Fibroblast of lung (primary cell): ENCODE measurements at regions not wholly inside any gene's neighbourhood (a gene's known extent, or its start where the extent isn't known, plus 50 kb on each side); places are given as distances from the start of the nearest gene placed in this dataset.

Experiments
- DNase-seq, 2 donors: peaks; one replicate each; pipeline versions ENCODE4 v3.0.0 to v3.0.0-alpha.2; 2010; ENCODE audit warnings: low read depth in 2 of 2
- H2AFZ ChIP-seq: 2 replicates; pipeline ENCODE4 v1.5.1; 2012; ENCODE audit warnings: low read length, control low read depth, inconsistent platforms
- H3K27ac ChIP-seq: 2 replicates; pipeline ENCODE4 v1.5.1; 2011; ENCODE audit warnings: low read length, control low read depth; ENCODE audit not compliant: insufficient read depth
- H3K27me3 ChIP-seq: 2 replicates; pipeline ENCODE4 v1.5.1; 2011; ENCODE audit warnings: mild to moderate bottlenecking, low read length; ENCODE audit not compliant: control insufficient read depth, insufficient read depth
- H3K36me3 ChIP-seq: 2 replicates; pipeline ENCODE4 v1.5.1; 2011; ENCODE audit warnings: low read length; ENCODE audit not compliant: control insufficient read depth, insufficient read depth
- H3K4me1 ChIP-seq: 2 replicates; pipeline ENCODE4 v1.5.1; 2011; ENCODE audit warnings: low read length; ENCODE audit not compliant: control insufficient read depth, insufficient read depth; ENCODE audit errors: extremely low read depth
- H3K4me2 ChIP-seq: 2 replicates; pipeline ENCODE4 v1.5.1; 2011; ENCODE audit warnings: low read length, control low read depth; ENCODE audit not compliant: insufficient read depth; ENCODE audit errors: extremely low read depth
- H3K4me3 ChIP-seq, 4 experiments: fragments of 200-600 bp in 1 of 4; sonication (generic) in 1 of 4; replicated peaks in 1 of 4; 2 replicates each; pipeline ENCODE4 v1.5.1; 2011 to 2016; ENCODE audit warnings: low read length in 4 of 4, low read depth in 3 of 4, mild to moderate bottlenecking in 3 of 4, control low read depth in 2 of 4, inconsistent platforms in 1 of 4, mixed read lengths in 1 of 4; ENCODE audit not compliant: insufficient read depth in 1 of 4; ENCODE audit errors: control extremely low read depth in 1 of 4
- H3K79me2 ChIP-seq: 2 replicates; pipeline ENCODE4 v1.5.1; 2012; ENCODE audit warnings: mild to moderate bottlenecking, low read length, inconsistent platforms; ENCODE audit not compliant: control insufficient read depth, insufficient read depth
- H3K9ac ChIP-seq: 2 replicates; pipeline ENCODE4 v1.5.1; 2011; ENCODE audit warnings: mild to moderate bottlenecking, low read length, control low read depth; ENCODE audit not compliant: insufficient read depth
- H3K9me3 ChIP-seq: 2 replicates; pipeline ENCODE4 v1.5.1; 2012; ENCODE audit warnings: low read depth, low read length; ENCODE audit not compliant: control insufficient read depth, insufficient read depth
- H4K20me1 ChIP-seq: 2 replicates; pipeline ENCODE4 v1.5.1; 2011; ENCODE audit warnings: low read length; ENCODE audit not compliant: control insufficient read depth, insufficient read depth; ENCODE audit errors: extremely low read depth
- EZH2 ChIP-seq: IDR thresholded peaks from 2 replicates; pipeline ENCODE4 v1.5.1; 2012; ENCODE audit warnings: low read length, control low read depth, mild to moderate bottlenecking; ENCODE audit errors: missing control alignments
- TF ChIP-seq, protein P1 (sequence below), 2 donors: IDR thresholded peaks in 1 of 2; conservative IDR thresholded peaks in 1 of 2; 1 replicate in 1 of 2; 2 replicates in 1 of 2; pipeline ENCODE4 v1.5.1; 2011 to 2012; ENCODE audit warnings: low read length in 2 of 2, control low read depth in 1 of 2, inconsistent platforms in 1 of 2, low read depth in 1 of 2, mild to moderate bottlenecking in 1 of 2

DNA sequence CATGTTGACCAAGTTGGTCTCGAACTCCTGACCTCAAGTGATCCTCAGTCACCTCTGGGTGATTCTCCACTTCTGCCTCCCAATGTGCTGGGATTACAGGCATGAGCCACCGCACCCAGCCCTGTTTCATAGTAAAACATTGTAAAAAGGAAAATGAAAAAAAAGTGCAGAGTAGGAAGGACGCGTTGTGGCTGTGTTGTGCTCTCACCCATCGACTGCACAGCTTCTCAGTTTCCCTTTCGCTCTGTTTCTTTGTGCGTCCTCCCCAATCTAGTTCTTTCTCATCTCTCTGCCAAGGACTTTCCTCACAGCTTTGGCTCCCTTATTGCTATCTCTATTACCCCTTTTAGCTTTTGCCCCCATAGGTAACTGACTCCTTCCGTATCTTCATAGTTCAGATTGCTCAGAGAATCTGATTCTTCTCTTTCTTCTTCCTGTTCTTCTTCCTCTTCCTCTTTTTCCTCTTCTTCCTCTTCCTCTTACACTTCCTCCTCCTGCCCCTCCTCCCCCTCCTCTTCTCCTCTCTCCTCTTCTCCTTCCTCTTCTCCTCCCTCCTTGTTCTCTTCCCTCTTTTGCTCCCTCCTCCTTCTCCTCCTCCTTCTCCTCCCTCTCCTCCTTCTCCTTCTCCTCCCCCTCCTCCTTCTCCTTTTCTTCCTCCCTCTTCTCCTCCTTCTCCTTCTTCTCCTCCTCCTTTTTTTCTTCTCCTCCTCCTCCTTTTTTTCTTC, 81.1 kb upstream of the VGLL4 start:
- no peaks in the 10 kb centered on the region for H4K20me1 ChIP-seq
- H3K9me3 ChIP-seq, result no peaks in the 10 kb centered on the region
- no peak overlapping the region for H3K27ac ChIP-seq
- no peaks in the 10 kb centered on the region for H3K79me2 ChIP-seq
- H3K9ac ChIP-seq, result no peak overlapping the region
- no peak overlapping the region for H2AFZ ChIP-seq
- no peaks in the 10 kb centered on the region for H3K4me1 ChIP-seq
- TF ChIP-seq, protein P1, sequence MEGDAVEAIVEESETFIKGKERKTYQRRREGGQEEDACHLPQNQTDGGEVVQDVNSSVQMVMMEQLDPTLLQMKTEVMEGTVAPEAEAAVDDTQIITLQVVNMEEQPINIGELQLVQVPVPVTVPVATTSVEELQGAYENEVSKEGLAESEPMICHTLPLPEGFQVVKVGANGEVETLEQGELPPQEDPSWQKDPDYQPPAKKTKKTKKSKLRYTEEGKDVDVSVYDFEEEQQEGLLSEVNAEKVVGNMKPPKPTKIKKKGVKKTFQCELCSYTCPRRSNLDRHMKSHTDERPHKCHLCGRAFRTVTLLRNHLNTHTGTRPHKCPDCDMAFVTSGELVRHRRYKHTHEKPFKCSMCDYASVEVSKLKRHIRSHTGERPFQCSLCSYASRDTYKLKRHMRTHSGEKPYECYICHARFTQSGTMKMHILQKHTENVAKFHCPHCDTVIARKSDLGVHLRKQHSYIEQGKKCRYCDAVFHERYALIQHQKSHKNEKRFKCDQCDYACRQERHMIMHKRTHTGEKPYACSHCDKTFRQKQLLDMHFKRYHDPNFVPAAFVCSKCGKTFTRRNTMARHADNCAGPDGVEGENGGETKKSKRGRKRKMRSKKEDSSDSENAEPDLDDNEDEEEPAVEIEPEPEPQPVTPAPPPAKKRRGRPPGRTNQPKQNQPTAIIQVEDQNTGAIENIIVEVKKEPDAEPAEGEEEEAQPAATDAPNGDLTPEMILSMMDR (conservative IDR thresholded peaks at IDR 0.05 in 1 of 2, IDR thresholded peaks at IDR 0.05 in 1 of 2; ENCODE audit: low read depth in 1 of 2, low read length in 2 of 2), result no peak
- no peak for TF ChIP-seq EZH2
- no peaks in the 10 kb centered on the region for H3K36me3 ChIP-seq
- H3K4me3 ChIP-seq, result no peak overlapping the region
- H3K4me2 ChIP-seq, result no peak overlapping the region
- H3K27me3 ChIP-seq, result no peaks in the 10 kb centered on the region
- DNase-seq, result no peak

DNA sequence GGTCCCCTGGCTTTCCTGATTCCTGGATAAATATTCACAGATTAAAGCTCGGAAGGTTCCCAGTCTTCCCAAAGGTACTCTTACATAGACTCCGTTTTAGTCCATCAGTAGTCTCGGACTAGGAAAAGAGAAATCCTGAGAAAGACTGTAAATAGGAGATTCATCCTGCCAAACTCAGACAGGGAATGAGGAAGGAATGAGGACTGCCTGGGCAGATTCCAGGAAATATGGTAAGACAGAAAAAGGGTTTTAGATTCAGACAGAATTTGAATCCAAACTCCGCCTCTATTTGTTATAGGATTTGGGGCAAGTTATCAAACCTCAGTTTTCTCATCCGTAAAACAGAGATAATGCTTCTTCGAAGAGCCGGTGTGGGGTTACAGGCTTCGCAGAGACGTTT, 77.8 kb upstream of the VGLL4 start:
- no peak for DNase-seq
- H3K9ac ChIP-seq, result no peak overlapping the region
- H4K20me1 ChIP-seq, result no peaks in the 10 kb centered on the region
- H3K4me1 ChIP-seq, result peaks cover 6% of the 10 kb centered on the region
- H3K36me3 ChIP-seq, result no peaks in the 10 kb centered on the region
- no peaks in the 10 kb centered on the region for H3K27me3 ChIP-seq
- no peak overlapping the region for H3K27ac ChIP-seq
- no peaks in the 10 kb centered on the region for H3K9me3 ChIP-seq
- H3K79me2 ChIP-seq, result peaks cover 3% of the 10 kb centered on the region
- H3K4me2 ChIP-seq, result no peak overlapping the region
- no peak overlapping the region for H2AFZ ChIP-seq
- H3K4me3 ChIP-seq, result peak overlapping the region in 1 of 4 experiments; percentile 73
- no peak for TF ChIP-seq EZH2
- TF ChIP-seq, protein P1 (conservative IDR thresholded peaks at IDR 0.05 in 1 of 2, IDR thresholded peaks at IDR 0.05 in 1 of 2; ENCODE audit: low read depth in 1 of 2, low read length in 2 of 2), result no peak

DNA sequence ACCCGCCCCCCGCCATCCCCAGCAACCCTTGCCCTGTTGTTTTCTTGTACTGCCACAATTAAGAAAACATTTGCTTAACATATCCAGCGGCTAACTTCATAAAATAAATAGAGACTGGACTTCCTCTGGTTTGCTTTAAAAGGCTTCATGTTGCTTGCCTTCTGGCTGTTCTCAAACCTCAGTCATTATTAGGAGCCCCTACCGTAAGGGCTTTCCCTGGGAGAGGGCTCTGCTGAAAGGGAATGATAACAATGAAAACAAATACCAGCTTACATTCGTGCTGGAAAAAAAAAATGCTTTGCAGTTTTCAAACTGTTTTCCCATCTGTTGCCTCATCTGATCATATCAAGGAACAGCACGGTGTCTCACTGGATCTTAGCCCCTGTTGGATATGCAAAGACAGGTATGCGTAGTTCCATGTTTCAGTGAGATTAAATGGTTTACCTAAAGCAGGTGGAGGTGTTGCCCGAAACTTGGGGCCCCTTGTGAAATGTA, 77.2 kb upstream of the VGLL4 start:
- H3K79me2 ChIP-seq, result peaks cover 7% of the 10 kb centered on the region
- H3K9ac ChIP-seq, result peak overlapping the region; percentile 20
- H3K4me1 ChIP-seq, result peaks cover 6% of the 10 kb centered on the region
- no peak overlapping the region for H3K27ac ChIP-seq
- H3K36me3 ChIP-seq, result no peaks in the 10 kb centered on the region
- peak overlapping the region; percentile 61 to 73 (median 62) for H3K4me3 ChIP-seq
- no peaks in the 10 kb centered on the region for H3K9me3 ChIP-seq
- DNase-seq, result peak in 1 of 2 donors; percentile 8
- H3K4me2 ChIP-seq, result peak overlapping the region; percentile 89
- H3K27me3 ChIP-seq, result no peaks in the 10 kb centered on the region
- H4K20me1 ChIP-seq, result no peaks in the 10 kb centered on the region
- H2AFZ ChIP-seq, result no peak overlapping the region
- TF ChIP-seq, protein P1 (conservative IDR thresholded peaks at IDR 0.05 in 1 of 2, IDR thresholded peaks at IDR 0.05 in 1 of 2; ENCODE audit: low read depth in 1 of 2, low read length in 2 of 2), result no peak
- TF ChIP-seq EZH2, result no peak
